Kasumi-1 (cell line): ENCODE measurements at regions not wholly inside any gene's neighbourhood (a gene's known extent, or its start where the extent isn't known, plus 50 kb on each side); places are given as distances from the start of the nearest gene placed in this dataset.
"Not testable (repeated sequence)": the region's sequence is repeated elsewhere in the genome, so short reads cannot be mapped to it uniquely, and the experiment has no call there.

Source experiments
- DNase-seq, 2 experiments: peaks; one replicate each; lab custom pipeline; 2025; lab: John Stamatoyannopoulos, UW

DNA sequence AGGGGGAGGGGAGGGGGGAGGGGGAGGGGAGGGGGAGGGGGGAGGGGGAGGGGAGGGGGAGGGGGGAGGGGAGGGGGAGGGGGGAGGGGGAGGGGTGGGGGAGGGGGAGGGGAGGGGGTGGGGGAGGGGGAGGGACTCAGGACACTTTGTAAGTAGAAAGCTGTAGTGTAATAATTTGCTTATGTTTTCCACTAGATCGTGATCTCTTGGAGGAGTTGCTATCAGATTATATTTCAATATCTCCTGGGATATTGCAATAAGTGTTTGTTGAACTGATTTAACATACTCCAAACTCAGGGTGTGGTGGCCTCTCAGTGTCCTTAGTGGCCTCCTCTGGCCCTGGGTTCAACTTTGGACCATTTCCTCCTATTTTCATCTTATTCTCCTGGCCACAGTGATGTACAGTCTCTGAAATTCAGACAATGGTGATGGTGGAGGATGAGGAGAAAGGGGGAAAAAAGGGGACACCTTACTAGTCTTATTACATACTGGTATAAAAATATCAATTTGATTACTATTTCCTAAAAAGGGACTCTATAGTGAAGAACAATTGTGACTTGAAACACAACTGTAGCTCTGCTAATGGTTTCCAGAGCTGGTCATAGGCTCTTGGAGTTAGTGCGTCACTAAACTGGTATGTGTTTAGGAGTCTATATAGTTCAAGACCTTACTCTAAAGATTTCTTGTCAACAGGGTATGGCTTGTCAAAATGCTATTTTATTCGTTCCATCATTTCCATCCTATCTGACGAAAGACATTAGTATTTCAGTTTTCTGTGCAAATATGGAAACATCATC, 89.6 kb downstream of the DDX1 start:
- DNase-seq = no peak

DNA sequence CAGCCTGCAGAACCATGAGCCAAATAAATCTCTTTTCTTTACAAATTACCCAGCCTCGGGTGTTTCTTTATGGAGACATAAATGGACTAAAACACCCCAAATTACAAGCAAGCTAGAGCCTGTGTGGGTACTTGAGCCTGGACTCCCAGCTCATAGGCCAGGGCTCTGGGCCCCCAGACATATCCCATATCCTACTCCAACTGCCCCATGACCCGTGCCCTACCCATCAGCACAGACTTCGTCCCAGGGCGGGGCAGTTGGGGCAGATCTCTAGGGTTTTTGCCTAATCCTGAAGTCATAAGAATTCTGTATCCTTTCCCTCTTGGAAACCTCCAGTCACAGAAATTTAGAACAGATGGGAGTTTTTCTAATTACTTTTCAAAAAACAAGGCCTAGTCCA, 90.7 kb downstream of the DDX1 start:
- DNase-seq = no peak

DNA sequence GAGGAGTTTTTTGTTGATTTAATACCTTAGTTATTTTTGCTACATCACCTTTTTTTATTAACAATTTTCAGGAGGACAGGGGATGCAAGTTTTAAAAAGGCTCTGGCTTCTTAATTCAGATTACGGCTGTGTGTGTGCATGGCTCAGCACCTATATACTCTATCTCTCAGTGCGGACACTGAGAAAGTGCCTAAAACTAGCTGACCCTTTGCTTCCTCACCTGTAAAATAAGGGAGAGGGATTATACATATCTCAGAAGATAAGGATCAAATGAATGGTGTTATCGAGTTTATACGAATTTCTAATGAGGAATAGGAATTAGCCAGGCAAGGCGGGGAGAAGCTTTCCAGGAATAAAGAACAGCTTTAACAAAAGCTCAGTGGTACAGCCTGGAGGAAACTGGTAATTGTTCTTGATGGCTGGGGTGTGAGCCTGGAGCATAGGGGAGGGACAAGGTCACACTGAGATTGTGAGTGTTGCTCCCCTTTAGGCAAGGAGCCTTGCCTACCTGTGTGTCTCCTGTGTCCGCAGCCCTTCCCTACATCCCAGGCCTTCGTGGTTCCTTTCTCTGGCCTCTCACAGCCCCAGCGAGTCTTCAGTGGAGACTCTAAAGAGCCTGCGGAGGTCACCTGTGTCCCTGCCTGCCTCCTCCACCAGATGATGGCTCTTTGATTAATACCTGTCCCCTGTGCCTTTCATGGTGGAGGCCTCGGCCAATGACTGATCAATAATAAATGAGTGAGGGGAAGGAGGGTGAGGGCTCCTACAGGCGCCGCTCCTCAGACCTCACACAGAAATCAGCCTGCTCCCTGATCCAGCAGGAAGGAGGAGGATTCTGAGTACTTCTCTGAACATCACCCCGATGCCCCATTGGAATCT, 92.7 kb downstream of the DDX1 start:
- DNase-seq = no peak

DNA sequence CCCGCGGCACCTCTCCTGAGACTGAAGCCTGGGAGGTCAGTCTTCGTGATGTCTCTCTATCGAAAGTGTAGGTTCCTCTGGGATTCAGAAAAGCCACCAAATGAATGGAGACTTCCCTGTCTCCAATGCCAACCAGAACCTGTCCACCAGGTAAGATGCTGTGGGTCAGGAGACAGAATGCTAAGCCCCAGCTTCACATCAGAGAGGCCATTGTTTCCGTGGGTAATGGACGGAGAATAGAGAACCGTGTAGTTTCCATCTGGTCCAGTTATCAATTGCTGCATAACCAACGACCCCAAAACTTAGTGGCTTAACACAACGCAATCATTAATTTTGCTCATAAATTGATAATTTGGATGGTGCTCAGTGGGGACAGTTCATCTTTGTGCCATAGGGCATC, 93.5 kb downstream of the DDX1 start:
- DNase-seq = no peak

DNA sequence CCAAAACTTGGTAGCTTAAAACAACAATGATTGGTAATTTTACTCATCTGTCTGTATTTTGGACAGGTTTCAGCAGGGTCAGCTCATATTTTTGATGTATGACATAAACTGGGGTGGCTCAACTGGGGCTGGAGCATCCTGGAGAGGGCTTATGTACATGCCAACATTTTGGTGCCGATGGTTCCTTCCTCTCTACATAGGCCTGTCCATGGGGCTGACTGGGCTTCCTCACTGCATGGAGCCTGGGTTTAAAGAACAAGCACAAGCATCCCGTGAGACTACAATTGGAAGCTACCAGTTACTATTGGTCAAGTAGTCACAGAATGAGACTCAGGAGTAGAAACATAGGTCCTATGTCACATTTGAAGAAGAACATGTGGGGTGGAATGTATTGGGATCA, 95.0 kb downstream of the DDX1 start:
- DNase-seq = no peak

DNA sequence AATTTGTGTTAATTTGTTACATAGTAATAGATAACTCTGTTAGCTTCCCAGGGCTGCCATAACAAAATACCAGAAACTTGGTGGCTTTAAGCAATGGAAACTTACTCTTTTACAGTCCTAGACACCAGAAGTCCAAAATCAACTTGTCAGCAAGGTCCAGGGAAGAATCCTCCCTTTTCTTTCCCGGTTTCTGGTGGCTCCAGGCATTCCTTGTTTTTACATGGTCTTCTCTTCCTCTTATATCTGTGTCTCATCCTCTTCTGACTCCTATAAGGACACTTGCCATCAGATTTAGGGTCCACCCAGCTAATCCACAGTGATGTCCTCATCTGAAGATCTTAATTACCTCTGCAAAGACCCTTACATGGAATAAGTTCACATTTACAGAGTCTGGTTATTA, 95.6 kb downstream of the DDX1 start:
- no peak for DNase-seq

DNA sequence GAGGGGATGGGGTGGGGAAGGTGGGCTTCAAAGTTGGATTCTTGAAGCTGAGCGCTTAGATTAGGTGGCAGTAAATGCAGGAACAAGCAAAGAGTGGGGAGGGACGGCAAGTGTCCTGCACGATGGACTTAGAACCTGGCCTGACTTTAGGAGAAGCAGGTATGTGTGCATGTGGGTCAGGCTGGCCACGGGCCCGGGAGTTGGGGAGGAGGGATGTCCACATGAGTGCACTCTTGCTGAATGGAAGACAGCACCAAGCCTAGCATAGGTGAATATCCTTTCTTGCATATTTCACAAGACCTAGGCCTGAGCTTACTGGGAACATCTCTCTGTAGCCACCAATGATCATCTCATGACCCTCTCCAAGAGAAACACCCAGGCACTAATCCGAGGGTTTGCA, 96.1 kb downstream of the DDX1 start:
- DNase-seq = no peak

DNA sequence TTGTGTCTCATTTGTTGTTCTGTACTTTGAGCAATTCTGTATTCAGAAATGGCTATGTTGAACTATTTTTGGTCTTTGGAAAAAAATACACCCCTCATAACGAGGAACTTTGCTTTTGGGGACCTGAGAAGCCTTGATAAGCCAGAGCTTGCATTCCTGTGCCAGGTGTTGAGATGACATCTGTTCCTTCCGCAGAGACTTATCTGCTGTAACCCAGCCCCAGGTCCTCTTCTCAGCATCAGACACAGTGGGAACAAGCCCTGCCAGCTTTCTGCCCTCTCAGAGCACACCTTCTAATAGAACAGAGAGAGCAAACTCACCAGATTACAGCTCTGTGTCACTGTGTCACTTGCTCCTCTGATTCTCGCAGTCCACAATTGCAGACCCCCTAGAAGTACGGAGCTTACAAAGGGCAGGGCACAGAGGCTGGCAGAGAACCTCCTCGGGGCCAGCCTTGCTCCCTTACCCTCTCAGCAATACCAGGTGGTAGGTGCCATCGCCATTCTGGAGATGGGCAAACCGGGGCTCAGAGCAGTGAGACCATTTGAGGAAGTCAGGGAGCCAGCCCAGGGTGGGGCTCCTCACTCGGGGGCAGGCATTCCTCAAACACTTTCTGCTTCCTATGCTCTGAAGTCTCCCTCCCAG, 97.4 kb downstream of the DDX1 start:
- DNase-seq = no peak

DNA sequence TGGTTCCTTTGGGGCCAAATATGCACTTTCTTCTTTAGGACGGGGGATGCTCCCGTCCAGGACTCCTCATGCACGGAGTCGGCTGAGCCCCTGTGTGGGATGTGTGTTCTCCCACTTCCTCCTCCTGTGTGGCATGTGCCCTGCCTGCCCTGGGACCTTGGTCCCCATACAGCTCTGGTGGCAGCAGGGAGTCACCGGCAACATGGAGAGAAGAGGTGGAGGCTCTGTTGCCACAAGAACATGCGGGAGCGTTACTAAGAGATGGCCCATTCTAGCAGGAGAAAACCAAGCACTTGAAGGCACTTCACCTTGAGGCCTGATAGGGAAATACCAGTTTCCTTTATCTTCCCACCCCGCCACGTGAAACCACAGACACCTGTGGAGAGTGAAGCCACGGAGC, 98.0 kb downstream of the DDX1 start:
- DNase-seq = no peak

DNA sequence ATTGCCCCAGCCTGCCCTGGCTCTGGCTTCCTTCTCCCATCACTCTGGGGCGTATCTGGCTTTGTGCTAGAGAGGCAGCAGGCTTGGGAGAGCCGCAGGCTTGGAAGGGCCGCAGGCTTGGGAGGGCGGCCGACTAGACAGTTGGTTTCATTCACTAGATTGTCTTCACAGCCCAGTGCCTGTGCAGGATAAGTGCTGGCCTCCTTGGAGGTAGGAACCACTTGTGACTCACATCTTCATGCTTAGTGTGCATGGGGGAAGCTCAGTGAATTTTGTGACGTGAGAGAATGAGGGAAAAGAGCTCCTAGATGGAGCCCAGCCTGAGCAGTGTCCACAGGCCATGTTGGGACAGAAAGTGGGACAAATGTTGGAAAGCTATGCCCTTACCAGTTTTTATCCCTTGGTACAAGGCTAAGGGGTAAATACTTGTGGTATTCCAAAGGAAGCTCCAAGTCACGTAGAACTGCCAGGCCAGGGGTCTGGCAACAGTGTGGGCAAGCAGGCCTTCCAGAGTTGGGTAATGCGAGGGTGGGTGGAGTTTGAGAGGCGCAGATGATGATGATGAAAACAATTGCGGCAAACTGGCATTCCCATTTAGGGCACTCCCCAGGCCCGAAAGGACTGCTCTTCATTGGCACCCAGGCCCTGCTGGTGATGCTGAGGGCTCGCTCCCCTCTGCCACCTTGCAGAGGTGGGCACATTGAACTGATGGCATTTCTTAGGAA, 100.1 kb downstream of the DDX1 start:
- no peak for DNase-seq

DNA sequence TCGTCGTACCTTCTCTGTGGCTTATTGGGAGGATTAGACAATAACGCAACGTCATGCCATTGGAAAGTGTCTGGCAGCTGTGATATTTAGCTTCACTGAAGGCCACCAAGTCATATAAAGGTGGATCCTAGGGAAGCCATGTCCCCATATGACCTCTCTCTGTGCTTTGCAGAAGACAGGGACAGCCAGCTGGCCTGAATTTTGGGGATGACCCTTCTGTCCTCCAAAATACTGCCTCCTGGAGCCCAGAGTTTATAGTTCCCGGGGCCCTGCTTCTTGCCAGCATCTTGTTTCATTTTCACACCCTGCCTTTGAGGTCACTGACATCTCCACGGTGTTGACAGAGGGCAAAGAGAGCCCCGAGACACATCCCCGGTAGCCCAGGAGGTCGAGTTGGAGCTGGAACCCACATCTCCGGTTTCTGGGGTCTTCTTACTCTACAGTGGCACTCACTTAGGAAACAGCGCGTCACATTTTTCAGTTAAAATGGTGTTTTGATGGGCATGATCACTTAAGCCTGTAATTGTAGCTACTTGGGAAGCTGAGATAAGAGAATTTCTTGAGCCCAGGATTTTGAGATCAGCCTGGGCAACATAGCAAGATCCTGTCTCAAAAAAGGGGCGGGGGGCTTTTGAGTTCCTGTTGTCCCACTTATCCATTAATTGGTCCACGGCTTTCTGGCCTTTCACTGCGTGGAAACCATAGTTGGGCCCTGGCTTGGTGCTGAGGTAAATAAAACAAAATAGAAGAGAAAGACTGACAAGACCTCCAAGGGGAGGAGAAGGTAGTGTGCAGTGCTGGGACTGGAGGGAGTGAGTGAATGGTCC, 101.1 kb downstream of the DDX1 start:
- DNase-seq = no peak

DNA sequence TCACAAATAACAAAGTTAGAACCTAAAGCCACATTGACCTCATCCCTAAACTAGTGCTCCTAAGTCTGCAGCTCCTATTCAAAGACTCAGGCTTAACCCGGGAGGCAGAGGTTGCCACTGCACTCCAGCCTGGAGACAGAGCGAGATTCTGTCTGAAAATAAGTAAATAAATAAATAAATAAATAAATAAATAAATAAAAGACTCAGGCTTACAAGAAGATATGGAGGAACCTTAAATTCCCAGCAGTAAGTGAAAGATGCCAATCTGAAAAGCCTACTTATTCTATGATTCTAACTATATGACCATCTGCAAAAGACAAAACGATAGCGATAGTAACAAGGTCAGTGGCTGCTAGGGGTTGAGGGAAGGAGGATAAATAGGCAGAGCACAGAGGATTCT, 101.7 kb downstream of the DDX1 start:
- no peak for DNase-seq

DNA sequence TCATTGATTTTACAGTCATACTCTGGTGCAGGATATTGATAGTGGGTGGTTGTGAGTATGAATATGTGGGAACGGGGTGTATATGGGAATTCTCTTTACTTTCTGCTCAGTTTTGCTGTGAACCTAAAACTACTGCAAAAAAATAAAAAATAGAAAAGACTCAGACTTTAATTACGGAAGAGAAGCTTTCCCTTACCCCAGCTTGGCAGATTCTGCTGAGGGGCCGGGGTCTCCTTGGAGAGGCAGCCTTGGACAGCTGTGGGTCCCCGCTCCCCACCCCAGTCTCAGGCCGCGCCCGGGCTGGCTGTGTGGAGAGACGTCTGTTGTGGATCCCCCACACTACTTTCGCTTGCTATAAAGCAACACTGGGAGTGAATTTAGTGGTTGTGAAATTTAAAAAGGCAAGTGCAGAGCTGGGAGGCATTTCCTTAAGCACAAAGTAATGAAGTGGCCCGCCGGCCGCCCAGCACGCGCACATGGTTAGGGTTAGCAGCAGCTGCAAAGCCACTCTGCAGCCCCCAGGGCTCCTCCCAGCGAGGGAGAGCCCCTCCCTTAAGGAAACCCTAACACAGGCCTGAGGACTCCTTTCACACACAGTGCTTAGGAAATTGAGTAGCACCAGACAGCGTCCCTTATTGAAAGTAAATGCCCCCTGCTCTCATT, 102.4 kb downstream of the DDX1 start:
- DNase-seq = no peak

DNA sequence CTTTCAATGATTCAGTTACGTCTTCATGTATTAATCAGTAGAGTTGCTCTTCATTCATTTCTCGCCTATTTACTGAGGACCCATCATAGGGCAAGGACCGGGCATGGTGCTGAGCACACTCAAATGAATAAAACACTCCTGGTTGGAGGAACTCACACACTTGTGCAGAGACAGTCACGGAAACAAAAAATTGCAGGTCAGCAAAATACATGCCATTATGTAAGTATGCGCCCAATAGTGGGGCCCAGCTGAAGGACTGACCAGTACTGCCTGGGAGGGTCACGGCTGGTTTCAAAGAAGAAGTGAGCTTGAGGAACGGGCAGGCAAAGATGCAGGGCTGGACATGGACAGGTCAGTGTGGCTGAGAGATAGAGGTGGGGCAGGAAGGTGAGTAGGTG, 102.9 kb downstream of the DDX1 start:
- no peak for DNase-seq

DNA sequence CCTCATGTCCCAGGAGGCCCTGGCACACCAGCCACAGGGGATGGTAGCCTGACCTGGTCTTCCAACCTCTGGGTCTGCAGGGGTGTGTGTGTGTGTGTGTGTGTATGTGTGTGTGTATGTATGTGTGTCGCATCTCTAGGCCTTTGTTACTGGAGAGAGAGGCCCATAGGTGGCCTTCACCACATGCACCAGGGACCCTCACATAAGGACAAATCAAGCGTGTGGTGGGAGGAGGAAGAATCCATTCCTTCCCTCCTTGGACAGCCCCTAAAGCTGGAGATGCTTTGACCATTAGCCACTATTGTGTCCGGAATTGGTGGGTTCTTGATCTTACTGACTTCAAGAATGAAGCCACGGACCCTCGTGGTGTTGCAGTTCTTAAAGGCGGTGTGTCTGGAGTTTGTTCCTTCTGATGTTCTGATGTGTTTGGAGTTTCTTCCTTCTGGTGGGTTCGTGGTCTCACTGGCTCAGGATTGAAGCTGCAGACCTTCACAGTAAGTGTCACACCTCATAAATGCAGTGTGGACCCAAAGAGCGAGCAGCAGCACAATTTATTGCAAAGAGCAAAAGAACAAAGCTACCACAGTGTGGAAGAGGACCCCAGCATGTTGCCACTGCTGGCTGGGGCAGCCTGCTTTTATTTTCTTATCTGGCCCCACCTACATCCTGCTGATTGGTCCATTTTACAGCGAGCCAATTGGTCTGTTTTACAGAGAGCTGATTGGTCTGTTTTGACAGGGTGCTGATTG, 104.1 kb downstream of the DDX1 start:
- DNase-seq = no peak

DNA sequence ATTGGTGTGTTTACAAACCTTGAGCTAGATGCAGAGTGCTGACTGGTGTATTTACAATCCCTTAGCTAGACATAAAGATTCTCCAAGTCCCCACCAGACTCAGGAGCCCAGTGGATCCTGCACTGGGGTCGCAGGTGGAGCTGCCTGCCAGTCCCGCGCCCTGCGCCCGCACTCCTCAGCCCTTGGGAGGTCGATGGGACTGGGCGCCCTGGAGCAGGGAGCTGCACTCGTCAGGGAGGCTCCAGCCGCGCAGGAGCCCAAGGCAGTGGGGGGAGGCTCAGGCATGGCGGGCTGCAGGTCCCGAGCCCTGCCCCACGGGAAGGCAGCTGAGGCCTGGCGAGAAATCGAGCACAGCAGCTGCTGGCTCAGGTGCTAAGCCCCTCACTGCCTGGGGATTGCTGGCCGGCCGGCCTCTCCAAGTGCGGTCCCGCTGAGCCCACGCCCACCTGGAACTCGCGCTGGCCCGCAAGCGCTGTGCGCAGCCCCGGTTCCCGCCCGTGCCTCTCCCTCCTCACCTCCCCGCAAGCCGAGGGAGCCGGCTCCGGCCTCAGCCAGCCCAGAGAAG, 105.0 kb downstream of the DDX1 start:
- DNase-seq = not testable (repeated sequence)

DNA sequence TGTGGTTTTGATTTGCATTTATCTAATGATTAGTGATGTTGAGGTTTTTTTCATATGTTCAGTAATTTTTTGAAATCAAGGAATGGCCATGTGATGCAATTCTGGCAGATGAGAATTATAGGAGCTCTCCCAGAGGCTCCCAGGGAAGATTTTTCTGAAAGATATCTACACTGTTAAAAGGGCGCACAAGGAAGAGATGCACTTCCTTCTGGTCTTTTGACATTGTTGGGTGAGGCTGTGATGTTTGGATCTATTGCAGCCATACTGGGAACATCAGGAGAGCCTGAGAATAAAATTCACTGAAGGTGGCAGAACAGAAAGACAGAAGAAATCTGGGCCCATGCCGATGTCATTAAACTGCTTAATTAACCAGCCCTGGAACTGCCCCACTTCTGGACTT, 108.5 kb downstream of the DDX1 start:
- no peak for DNase-seq

DNA sequence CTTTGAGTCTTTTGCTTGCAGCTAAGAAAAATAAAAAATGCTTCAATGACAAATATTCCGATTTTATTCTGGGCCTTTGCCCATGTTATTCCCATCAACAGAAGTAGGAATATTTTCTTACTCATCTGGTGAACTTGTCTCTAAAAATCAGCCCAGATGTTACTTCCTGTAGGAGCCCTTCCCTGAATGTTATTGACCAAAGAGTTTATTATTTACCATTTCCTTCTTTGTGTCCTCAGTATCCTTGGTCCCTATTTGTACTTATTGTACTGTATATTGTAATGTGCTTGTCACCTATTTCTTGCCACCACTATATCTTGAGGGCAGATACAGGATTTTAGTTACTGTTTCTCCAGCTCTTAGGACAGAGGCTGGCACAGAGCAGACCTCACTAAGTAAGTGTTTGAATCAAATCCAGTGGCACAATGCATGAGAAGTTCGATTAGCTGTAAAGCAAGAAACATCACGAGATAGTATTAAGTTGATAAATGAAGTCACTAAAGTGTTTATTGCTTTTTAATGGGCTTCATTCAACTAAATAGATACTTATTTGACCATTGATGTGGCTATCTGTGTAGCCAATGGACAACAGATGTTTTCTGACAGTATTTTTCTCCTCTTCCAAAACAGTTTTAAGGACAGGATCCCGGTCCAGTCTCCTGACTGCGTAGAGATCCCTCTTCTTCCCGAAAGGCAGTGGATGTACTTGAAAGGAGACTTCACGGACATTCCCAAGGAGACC, 109.1 kb downstream of the DDX1 start:
- no peak for DNase-seq

DNA sequence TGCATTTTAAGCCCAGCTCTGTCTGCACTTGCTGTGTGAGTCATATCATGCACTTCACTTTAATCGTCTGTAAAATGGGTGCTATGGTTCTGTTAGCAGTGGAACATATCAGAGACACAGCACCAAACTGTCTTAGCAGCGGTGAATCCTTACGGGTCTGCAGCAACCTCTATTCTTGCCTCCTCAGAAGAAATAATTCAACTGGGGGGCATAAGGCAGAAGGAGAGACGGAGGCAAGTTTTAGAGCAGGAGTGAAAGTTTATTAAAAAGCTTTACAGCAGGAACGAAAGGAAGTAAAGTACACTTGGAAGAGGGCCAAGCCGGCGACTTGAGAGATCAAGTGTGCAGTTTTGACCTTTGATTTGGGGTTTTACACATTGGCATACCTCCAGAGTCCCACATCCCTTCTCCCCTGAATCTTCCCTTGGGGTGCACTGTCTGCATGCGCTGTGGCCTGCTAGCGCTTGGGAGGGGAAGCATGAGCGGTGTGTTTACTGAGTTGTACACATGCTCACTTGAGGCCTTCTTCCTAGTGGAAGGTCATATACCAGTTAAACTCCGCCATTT, 109.8 kb downstream of the DDX1 start:
- no peak for DNase-seq
